DOHH2 (cell line): ENCODE measurements at regions not wholly inside any gene's neighbourhood (a gene's known extent, or its start where the extent isn't known, plus 50 kb on each side); places are given as distances from the start of the nearest gene placed in this dataset.

ENCODE experiments used
- EZH2phosphoT487 ChIP-seq: fragments of 200-600 bp; sonication (generic); IDR thresholded peaks from 2 replicates; pipeline ENCODE4 v1.6.1; 2017; ENCODE audit warnings: borderline replicate concordance, mild to moderate bottlenecking, antibody characterized with exemption, low read length, moderate library complexity, mixed read lengths
- TF ChIP-seq, protein P1 (sequence below): fragments of 200-600 bp; sonication (generic); IDR thresholded peaks from one replicate; pipeline ENCODE4 v1.5.1; 2014; ENCODE audit warnings: antibody characterized with exemption, mild to moderate bottlenecking, low read depth, low read length; ENCODE audit not compliant: poor library complexity, severe bottlenecking

- TF ChIP-seq, protein P1, sequence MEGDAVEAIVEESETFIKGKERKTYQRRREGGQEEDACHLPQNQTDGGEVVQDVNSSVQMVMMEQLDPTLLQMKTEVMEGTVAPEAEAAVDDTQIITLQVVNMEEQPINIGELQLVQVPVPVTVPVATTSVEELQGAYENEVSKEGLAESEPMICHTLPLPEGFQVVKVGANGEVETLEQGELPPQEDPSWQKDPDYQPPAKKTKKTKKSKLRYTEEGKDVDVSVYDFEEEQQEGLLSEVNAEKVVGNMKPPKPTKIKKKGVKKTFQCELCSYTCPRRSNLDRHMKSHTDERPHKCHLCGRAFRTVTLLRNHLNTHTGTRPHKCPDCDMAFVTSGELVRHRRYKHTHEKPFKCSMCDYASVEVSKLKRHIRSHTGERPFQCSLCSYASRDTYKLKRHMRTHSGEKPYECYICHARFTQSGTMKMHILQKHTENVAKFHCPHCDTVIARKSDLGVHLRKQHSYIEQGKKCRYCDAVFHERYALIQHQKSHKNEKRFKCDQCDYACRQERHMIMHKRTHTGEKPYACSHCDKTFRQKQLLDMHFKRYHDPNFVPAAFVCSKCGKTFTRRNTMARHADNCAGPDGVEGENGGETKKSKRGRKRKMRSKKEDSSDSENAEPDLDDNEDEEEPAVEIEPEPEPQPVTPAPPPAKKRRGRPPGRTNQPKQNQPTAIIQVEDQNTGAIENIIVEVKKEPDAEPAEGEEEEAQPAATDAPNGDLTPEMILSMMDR, result no peak
- TF ChIP-seq EZH2phosphoT487, result no peak
Measured at GRCh38 chr5:17114715-17115599, 102.5 kb upstream of the BASP1 start.
